GM12891 (cell line): ENCODE measurements at regions not wholly inside any gene's neighbourhood (a gene's known extent, or its start where the extent isn't known, plus 50 kb on each side); places are given as distances from the start of the nearest gene placed in this dataset.
"Not testable (repeated sequence)": the region's sequence is repeated elsewhere in the genome, so short reads cannot be mapped to it uniquely, and the experiment has no call there.

Experiments
- DNase-seq: peaks from one replicate; pipeline ENCODE4 v3.0.0; 2011; ENCODE audit warnings: low spot score; ENCODE audit not compliant: insufficient read length
- FAIRE-seq: peaks from 2 replicates; lab custom pipeline; 2011; peaks lifted over from hg19 to GRCh38; lab: Jason Lieb, UNC
- PAX5 ChIP-seq: IDR thresholded peaks from 2 replicates; pipeline ENCODE4 v1.6.1; 2011; ENCODE audit warnings: low read length, moderate library complexity, mild to moderate bottlenecking; ENCODE audit not compliant: insufficient read depth, severe bottlenecking
- POLR2A ChIP-seq: IDR thresholded peaks from 2 replicates; pipeline ENCODE4 v1.6.1; 2011; ENCODE audit warnings: low read depth, low read length, control low read depth
- POLR2AphosphoS5 ChIP-seq: IDR thresholded peaks from 2 replicates; pipeline ENCODE4 v1.6.1; 2011; ENCODE audit warnings: low read depth, low read length, control low read depth
- POU2F2 ChIP-seq: IDR thresholded peaks from 2 replicates; pipeline ENCODE4 v1.6.1; 2011; ENCODE audit warnings: low read depth, mild to moderate bottlenecking, control low read depth, low read length, moderate library complexity
- SPI1 ChIP-seq: IDR thresholded peaks from 2 replicates; pipeline ENCODE4 v1.6.1; 2011; ENCODE audit warnings: low read depth, low read length, control low read depth
- TAF1 ChIP-seq: IDR thresholded peaks from 2 replicates; pipeline ENCODE4 v1.6.1; 2011; ENCODE audit warnings: low read depth, low read length, control low read depth

DNA sequence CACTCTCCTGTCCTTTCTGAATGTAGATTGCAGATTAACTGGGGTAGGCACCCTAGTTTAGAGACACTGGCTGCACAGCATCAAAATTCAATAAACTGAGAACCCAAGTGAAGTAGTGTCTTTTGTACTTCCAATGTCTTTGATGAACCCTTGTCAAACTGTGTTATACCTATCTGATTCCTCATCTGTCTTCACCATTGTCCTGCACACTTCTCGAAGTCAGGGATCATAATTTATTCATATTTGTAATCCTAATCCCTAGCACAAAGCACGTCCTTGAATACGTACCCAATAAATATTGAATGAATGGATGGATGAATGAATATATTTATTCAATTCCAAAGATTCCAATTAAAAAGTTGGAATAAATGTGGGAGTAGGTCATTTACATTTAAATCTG is 256.6 kb upstream of the PTBP2 start:
- DNase-seq (no peak), FAIRE-seq (no peak)
- no peak for TF ChIP-seq PAX5
- TF ChIP-seq SPI1, result no peak
- no peak for TF ChIP-seq POU2F2
- no peak for TF ChIP-seq POLR2AphosphoS5
- TF ChIP-seq POLR2A, result no peak
- TF ChIP-seq TAF1, result no peak

- no peak for DNase-seq
- no peak for FAIRE-seq
- TF ChIP-seq POLR2AphosphoS5, result no peak
- no peak for TF ChIP-seq POLR2A
- TF ChIP-seq TAF1, result no peak
- TF ChIP-seq PAX5, result no peak
- TF ChIP-seq POU2F2, result no peak
- TF ChIP-seq SPI1, result no peak
Measured at GRCh38 chr1:96465441-96465840, 256.1 kb upstream of the PTBP2 start.

DNA sequence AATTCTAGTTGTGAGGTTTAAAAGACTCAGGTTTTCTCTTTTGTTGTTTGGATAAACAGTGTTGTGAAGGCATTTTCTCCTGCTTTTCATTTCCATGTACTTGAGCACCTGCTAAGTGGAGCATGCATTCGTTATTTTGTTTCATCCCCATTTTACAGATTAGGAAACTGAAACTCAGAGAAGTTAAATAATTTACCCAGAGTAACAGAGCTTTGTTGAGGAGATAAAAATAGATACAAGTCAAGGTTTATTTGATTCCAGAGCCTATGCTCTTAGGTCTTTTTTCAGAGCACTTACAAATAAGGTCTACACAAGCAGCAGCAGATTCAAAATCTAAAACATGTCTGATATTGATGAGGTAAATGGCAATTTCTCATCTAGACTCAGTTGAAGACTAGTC is 254.7 kb upstream of the PTBP2 start:
- FAIRE-seq (no peak), DNase-seq (no peak)
- TF ChIP-seq POU2F2 (no peak), POLR2A (no peak), PAX5 (no peak), SPI1 (no peak), POLR2AphosphoS5 (no peak)

DNA sequence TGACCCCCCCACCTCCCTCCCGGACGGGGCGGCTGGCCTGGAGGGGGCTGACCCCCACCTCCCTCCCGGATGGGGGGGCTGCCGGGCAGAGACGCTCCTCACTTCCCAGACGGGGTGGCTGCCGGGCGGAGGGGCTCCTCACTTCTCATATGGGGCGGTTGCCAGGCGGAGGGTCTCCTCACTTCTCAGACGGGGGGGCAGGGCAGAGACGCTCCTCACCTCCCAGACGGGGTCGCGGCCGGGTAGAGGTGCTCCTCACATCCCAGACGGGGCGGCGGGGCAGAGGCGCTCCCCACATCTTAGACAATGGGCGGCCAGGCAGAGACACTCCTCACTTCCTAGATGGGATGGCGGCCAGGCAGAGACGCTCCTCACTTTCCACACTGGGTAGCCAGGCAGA is 251.9 kb upstream of the PTBP2 start:
- not testable (repeated sequence) for DNase-seq

GRCh38 chr1:96472471-96472870 is 249.1 kb upstream of the PTBP2 start:
- no peak for TF ChIP-seq TAF1
- TF ChIP-seq POU2F2, result no peak
- no peak for TF ChIP-seq POLR2A
- TF ChIP-seq POLR2AphosphoS5, result no peak
- TF ChIP-seq PAX5, result no peak
- TF ChIP-seq SPI1, result no peak
- FAIRE-seq (no peak), DNase-seq (no peak)

More for the DNA sequence above, 251.9 kb upstream of the PTBP2 start:
- FAIRE-seq, result not testable (repeated sequence)

- TF ChIP-seq POU2F2, result no peak
- no peak for TF ChIP-seq POLR2AphosphoS5
- no peak for TF ChIP-seq SPI1
- no peak for TF ChIP-seq TAF1
- no peak for DNase-seq
- FAIRE-seq, result no peak
Measured at GRCh38 chr1:96473791-96474434, 247.7 kb upstream of the PTBP2 start.

GRCh38 chr1:96474985-96475743 is 246.4 kb upstream of the PTBP2 start:
- no peak for TF ChIP-seq POLR2A
- no peak for DNase-seq
- no peak for FAIRE-seq

DNA sequence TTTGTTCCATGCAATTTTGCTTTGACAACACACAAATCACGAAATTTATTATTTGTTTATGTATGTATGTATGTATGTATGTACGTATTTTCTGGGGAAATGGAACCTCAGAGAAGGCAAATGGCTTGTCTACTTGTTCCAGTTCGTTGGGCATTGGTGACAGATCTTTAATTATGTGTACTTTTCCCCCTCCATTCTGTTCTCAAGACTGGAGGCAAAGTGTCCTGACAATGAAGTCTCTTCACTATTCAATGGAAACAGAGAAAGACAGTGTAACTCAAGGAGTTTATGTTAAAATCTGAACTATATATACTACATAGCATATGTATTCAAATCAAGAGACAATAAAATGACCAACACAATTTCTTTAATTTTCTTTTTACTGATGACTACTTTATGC is 245.7 kb upstream of the PTBP2 start:
- FAIRE-seq, result no peak

DNA sequence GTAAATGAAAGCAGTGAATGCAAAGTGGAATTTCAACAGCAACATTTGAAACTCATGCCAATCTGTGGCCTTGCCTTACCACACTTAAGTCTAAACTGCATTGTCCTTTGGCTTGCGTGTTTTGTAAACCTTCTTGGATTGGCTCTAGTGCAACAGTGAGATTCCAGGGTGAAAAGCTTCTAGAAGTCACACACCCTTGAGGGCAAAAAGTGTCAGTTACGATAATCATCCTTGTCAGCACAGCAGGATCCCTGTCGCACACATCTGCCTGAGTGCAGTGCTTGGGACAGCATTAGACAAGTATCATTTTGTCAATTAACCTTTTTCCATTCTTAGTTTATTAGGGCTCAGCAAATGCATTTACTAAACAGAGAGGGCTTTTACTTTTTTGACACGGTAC is 243.4 kb upstream of the PTBP2 start:
- DNase-seq, result no peak
- TF ChIP-seq POLR2A (no peak), PAX5 (no peak), POLR2AphosphoS5 (no peak), SPI1 (no peak), TAF1 (no peak), POU2F2 (no peak)
- no peak for FAIRE-seq

More for the DNA sequence above, 245.7 kb upstream of the PTBP2 start:
- no peak for DNase-seq
- TF ChIP-seq POLR2A, result no peak
- TF ChIP-seq PAX5, result no peak
- TF ChIP-seq SPI1, result no peak
- TF ChIP-seq POLR2AphosphoS5, result no peak
- no peak for TF ChIP-seq TAF1
- TF ChIP-seq POU2F2, result no peak

- TF ChIP-seq SPI1 (no peak), POU2F2 (no peak), PAX5 (no peak), TAF1 (no peak), POLR2A (no peak), POLR2AphosphoS5 (no peak)
- FAIRE-seq, result no peak
Measured at GRCh38 chr1:96481409-96481808, 240.2 kb upstream of the PTBP2 start.

More at GRCh38 chr1:96481409-96481808, 240.2 kb upstream of the PTBP2 start:
- DNase-seq, result no peak
